SK-N-MC (cell line): ENCODE measurements at regions not wholly inside any gene's neighbourhood (a gene's known extent, or its start where the extent isn't known, plus 50 kb on each side); places are given as distances from the start of the nearest gene placed in this dataset.

Experiments used
- DNase-seq: peaks from one replicate; pipeline ENCODE4 v3.0.0-alpha.2; 2011; ENCODE audit warnings: low read depth, low spot score
- H3K27ac ChIP-seq: fragments of 200-600 bp; sonication (generic); 2 replicates; pipeline ENCODE4 v1.5.1; 2016; ENCODE audit warnings: mixed run types
- H3K36me3 ChIP-seq: fragments of 200-600 bp; sonication (generic); 2 replicates; pipeline ENCODE4 v1.6.1; 2017; ENCODE audit warnings: antibody characterized with exemption, low read length, mixed read lengths; ENCODE audit not compliant: insufficient read depth
- H3K4me3 ChIP-seq: fragments of 200-600 bp; sonication (generic); 2 replicates; pipeline ENCODE4 v1.5.1; 2016
- H3K9ac ChIP-seq: fragments of 200-600 bp; sonication (generic); 2 replicates; pipeline ENCODE4 v1.8.0; 2017; ENCODE audit warnings: mixed run types, mixed read lengths; ENCODE audit not compliant: insufficient read length
- H3K9me3 ChIP-seq: fragments of 200-600 bp; sonication (generic); 2 replicates; pipeline ENCODE4 v1.6.1; 2017; ENCODE audit warnings: low read depth, mild to moderate bottlenecking, antibody characterized with exemption, low read length, moderate library complexity, mixed read lengths
- EZH2 ChIP-seq: fragments of 200-600 bp; sonication (generic); IDR thresholded peaks from one replicate; pipeline ENCODE4 v1.6.1; 2017; ENCODE audit warnings: antibody characterized with exemption
- FOXP2 ChIP-seq: optimal IDR thresholded peaks from 2 replicates; pipeline ENCODE3; 2011; ENCODE audit warnings: mild to moderate bottlenecking, moderate library complexity; ENCODE audit not compliant: insufficient read depth; ENCODE audit errors: extremely low read length, control extremely low read depth
- POLR2AphosphoS5 ChIP-seq: IDR thresholded peaks from 2 replicates; pipeline ENCODE4 v1.6.1; 2012; ENCODE audit warnings: mild to moderate bottlenecking, low read depth, low read length, borderline replicate concordance

- no peaks in the 10 kb centered on the region for H3K9me3 ChIP-seq
- no peak overlapping the region for H3K27ac ChIP-seq
- no peak overlapping the region for H3K9ac ChIP-seq
- no peak for DNase-seq
- TF ChIP-seq FOXP2 (no peak), EZH2 (no peak), POLR2AphosphoS5 (no peak)
- no peaks in the 10 kb centered on the region for H3K36me3 ChIP-seq
- H3K4me3 ChIP-seq: no peak overlapping the region
These were observed 131.4 kb upstream of the CNTN1 start for GRCh38 chr12:40560848-40561247.

GRCh38 chr12:40561395-40561966 is 130.8 kb upstream of the CNTN1 start:
- Histone ChIP-seq H3K4me3 (no peak overlapping the region), H3K9me3 (no peaks in the 10 kb centered on the region), H3K27ac (no peak overlapping the region), H3K36me3 (no peaks in the 10 kb centered on the region), H3K9ac (no peak overlapping the region)
- no peak for TF ChIP-seq EZH2
- no peak for TF ChIP-seq POLR2AphosphoS5
- TF ChIP-seq FOXP2: no peak
- DNase-seq: no peak

- DNase-seq: no peak
- no peak overlapping the region for H3K27ac ChIP-seq
- no peak for TF ChIP-seq FOXP2
- TF ChIP-seq EZH2: no peak
- no peak for TF ChIP-seq POLR2AphosphoS5
- no peaks in the 10 kb centered on the region for H3K36me3 ChIP-seq
- H3K9ac ChIP-seq: no peak overlapping the region
- no peaks in the 10 kb centered on the region for H3K9me3 ChIP-seq
- no peak overlapping the region for H3K4me3 ChIP-seq
These were observed 127.1 kb upstream of the CNTN1 start for GRCh38 chr12:40565029-40565633.

- Histone ChIP-seq H3K9me3 (no peaks in the 10 kb centered on the region), H3K4me3 (no peak overlapping the region), H3K36me3 (no peaks in the 10 kb centered on the region), H3K27ac (no peak overlapping the region), H3K9ac (no peak overlapping the region)
- TF ChIP-seq POLR2AphosphoS5 (no peak), FOXP2 (no peak), EZH2 (no peak)
- no peak for DNase-seq
These were observed 126.0 kb upstream of the CNTN1 start for GRCh38 chr12:40566271-40566670.

GRCh38 chr12:40569626-40570179 is 122.5 kb upstream of the CNTN1 start:
- Histone ChIP-seq H3K36me3 (no peaks in the 10 kb centered on the region), H3K9ac (no peak overlapping the region), H3K4me3 (no peak overlapping the region), H3K27ac (no peak overlapping the region), H3K9me3 (no peaks in the 10 kb centered on the region)
- TF ChIP-seq POLR2AphosphoS5 (no peak), EZH2 (no peak), FOXP2 (no peak)
- DNase-seq: no peak

GRCh38 chr12:40573024-40573423 is 119.2 kb upstream of the CNTN1 start:
- TF ChIP-seq POLR2AphosphoS5: no peak
- no peak for TF ChIP-seq FOXP2
- no peak for TF ChIP-seq EZH2
- DNase-seq: no peak
- no peak overlapping the region for H3K4me3 ChIP-seq
- H3K36me3 ChIP-seq: no peaks in the 10 kb centered on the region
- no peaks in the 10 kb centered on the region for H3K9me3 ChIP-seq
- H3K27ac ChIP-seq: no peak overlapping the region
- no peak overlapping the region for H3K9ac ChIP-seq

GRCh38 chr12:40575987-40576386 is 116.3 kb upstream of the CNTN1 start:
- H3K9me3 ChIP-seq: no peaks in the 10 kb centered on the region

GRCh38 chr12:40577834-40578233 is 114.4 kb upstream of the CNTN1 start:
- Histone ChIP-seq H3K36me3 (no peaks in the 10 kb centered on the region), H3K4me3 (no peak overlapping the region), H3K27ac (no peak overlapping the region), H3K9me3 (no peaks in the 10 kb centered on the region), H3K9ac (no peak overlapping the region)
- TF ChIP-seq POLR2AphosphoS5: no peak
- no peak for TF ChIP-seq FOXP2
- no peak for DNase-seq

More at GRCh38 chr12:40575987-40576386, 116.3 kb upstream of the CNTN1 start:
- Histone ChIP-seq H3K4me3 (no peak overlapping the region), H3K9ac (no peak overlapping the region), H3K27ac (no peak overlapping the region), H3K36me3 (no peaks in the 10 kb centered on the region)
- no peak for DNase-seq
- TF ChIP-seq EZH2: no peak
- no peak for TF ChIP-seq FOXP2
- no peak for TF ChIP-seq POLR2AphosphoS5
